Inferior parietal cortex (tissue), 1 donor: ENCODE measurements at regions not wholly inside any gene's neighbourhood (a gene's known extent, or its start where the extent isn't known, plus 50 kb on each side); places are given as distances from the start of the nearest gene placed in this dataset.
A peak's percentile ranks its signal among the peaks of the same experiment; 100 is the strongest.
"Not testable (repeated sequence)": the region's sequence is repeated elsewhere in the genome, so short reads cannot be mapped to it uniquely, and the experiment has no call there.

Experiments
- DNase-seq: peaks from one replicate; pipeline ENCODE4 v3.0.0-alpha.2; 2016; ENCODE audit errors: extremely low spot score

DNA sequence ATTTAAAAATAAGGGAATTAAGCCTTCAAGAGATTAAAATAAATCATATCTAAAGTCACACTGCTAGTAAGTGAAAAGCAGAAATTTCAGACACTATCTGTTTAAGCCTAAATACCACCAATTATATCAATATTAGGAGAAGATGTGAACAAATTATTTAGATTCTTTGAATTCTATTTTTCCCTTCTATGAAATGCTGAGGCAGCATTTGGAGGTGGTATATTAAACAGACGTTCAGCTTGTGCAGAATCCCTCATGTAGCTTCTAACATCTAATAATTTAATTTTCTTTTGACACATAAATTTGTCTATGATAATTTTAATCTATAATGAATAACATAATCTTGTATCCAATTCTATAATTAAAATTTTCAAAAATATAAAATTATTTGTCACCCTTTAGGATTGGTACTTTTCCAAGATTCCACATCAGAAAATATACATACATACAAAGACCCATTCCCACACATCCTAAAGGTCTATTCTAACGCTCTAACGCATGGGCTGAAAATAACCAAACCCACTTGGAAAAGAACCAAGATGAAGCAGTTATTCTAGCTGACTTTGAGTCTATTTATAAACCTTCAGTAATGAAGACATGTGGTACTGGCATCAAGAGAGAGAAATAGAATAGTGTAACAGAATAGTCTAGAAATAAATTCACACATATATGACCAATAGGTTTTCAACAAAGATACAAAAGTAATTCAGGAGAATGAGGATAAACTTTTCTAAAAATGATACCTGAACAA, 751.8 kb downstream of the GALC start:
- no peak for DNase-seq

DNA sequence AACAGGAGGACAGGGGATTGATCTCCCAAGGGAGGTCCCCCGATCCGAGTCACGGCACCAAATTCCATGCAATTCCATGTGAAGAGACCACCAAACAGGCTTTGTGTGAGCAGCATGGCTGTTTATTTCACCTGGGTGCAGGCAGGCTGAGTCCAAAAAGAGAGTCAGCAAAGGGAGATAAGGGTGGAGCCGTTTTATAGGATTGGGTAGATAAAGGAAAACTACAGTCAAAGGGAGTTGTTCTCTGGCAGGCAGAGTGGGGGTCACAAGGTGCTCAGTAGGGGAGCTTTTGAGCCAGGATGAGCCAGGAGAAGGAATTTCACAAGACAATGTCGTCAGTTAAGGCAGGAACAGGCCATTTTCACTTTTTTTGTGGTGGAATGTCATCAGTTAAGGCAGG, 752.7 kb downstream of the GALC start:
- DNase-seq = not testable (repeated sequence)

DNA sequence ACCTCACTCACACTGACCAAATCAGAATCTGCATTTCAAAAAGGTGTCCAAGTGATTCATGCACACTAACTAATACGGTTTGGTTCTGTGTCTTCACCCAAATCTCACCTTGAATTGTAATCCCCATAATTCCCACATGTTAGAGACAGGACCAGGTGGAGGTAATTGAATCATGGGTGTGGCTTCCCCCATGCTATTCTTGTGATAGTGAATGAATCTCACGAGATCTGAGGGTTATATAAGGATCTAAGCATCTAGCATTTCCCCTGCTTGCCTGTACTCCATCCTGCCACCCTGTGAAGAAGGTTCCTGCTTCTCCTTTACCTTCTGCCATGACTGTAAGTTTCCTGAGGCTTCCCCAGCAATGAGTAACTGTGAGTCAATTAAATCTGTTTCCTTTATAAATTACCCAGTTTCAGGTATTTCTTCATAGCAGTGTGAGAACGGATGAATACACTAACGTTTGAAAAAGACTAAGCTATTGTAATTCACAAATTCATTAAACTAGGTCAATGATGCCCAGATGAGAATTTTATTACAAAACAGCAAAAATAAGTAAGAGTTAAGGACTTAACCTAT, 759.1 kb downstream of the GALC start:
- DNase-seq = no peak

DNA sequence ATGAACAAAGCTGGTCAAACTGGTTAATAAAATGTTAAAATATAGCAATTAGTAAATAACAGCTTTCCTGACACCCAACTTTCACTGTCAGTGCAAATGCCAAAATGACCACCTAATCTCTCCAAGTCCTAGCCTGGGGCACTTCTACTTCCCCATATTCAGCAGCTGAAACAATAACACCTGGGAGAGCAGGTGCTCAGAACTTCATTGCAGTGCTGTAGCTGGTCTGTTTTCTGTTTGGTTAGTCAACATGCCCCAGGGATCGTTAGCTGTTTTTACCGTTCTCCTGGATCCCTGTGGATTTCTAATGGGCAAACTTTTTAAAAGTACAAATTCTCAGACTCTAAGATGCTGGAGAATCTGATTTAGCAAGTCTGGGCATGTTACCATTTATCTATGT, 759.7 kb downstream of the GALC start:
- DNase-seq = no peak

DNA sequence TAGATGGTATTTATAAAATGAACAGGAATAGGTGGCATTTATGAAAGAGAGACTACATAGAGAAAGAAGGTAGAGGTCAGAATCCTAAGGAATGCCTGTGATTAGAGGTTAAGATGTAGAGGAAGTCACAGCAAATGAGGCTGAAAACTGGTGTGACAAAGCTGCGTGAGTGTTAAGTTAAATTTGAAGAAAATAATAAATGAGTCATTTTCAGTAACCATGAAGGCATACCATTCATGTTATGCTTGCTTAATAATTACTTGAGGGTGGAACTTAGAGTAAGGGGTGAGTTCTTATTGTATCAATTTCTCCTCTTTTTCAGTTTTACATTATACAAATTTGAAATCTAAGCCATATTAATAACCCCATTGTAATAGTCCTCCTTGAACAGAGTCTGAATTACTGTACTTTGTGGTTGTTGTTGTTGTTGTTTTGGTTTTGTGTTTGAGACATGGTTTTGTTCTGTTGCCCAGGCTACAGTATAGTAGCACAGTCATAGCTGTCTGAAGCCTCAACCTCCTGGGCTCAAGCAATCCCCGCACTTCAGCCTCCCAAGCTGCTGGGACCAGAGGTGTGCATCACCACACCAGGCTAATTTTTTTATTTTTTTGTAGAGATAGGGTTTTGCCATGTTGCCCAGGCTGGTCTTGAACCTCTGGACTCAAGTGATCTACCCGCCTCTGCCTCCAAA, 761.5 kb downstream of the GALC start:
- DNase-seq = no peak

DNA sequence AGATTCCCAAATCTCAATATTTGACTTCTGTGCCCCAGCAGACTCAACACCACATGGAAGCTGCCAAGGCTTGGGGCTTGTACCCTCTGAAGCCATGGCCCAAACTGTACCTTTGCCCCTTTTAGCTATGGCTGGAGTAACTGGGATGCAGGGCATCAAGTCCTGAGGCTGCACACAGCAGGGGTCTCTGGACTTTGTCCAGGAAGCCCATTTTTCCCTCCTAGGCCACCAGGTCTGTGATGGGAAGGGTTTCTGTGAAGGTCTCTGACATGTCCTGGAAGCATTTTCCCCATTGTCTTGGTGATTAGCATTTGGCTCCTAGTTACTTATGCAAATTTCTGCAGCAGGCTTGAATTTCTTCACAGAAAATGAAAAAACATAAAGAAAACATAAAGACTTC, 762.3 kb downstream of the GALC start:
- DNase-seq = no peak

DNA sequence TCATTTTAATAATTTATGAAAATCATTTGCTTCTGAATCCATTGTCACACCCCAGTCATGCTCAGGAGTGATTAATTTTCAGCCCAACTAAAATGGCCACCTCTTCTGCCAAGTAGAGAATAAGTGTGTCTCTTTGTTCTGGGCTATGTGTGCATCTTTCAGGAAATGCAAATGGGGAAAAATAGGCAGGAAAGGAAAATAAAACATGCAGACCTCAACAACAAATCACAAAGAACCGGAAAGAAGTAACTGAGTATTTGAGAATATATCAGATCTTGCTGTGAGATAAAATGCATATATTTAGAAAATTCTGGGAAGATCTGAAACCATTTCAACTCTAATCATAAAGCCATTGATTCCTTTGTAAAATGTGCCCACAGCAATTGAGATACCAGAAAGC, 763.9 kb downstream of the GALC start:
- no peak for DNase-seq

DNA sequence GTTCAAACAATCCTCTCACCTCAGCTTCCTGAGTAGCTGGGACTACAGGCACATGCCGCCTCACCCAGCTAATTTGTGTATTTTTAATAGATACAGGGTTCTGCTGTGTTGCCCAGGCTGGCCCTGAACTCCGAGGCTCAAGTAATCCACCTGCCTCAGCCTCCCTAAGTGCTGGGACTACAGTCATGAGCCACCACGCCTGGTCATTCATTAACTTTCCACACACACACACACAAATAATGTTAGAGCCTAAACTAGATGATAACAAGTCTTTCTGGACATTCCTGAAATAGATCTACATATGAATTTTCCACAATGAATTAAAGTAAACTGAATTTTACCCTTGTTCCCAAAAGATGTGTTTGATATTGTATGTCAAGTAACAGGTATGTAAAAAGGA, 776.0 kb downstream of the GALC start:
- DNase-seq = no peak

DNA sequence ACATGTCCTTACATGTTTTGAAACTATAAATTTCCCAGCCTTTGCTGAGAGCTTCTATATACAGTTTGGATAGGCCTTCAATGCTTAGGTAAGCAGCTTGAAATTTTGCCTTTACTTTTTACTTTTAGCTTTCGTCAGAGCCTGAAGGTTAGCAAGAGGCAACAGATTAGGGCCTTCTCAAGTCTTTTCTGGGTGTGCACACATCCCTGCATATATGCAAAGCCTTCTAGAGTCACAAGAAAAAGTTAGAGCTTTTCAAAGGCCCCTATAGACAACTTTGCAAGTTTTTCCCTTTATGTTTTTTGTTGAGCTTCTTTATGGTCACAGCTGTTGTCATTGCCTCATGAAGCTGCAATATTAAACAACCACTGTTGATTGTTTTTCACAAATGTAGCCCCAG, 778.4 kb downstream of the GALC start:
- no peak for DNase-seq

DNA sequence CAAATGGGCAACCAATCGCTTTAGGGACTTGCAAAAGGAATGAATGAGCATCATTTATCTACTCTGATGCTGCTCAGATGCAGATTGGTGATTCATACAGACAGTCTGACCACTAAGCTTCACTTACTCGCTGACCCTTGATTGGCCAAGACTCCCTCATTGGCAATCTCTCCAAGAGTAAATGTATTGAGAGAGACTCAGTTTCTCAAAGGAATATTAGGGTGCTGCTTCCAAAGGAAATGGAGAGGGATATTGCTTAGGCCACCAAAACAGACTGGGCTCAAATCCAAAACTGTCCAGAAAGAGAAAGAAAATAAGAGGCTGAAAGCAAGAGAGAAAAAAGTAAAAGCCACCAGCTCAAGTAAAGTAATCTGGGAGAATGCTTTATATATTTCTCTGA, 785.2 kb downstream of the GALC start:
- DNase-seq = no peak

DNA sequence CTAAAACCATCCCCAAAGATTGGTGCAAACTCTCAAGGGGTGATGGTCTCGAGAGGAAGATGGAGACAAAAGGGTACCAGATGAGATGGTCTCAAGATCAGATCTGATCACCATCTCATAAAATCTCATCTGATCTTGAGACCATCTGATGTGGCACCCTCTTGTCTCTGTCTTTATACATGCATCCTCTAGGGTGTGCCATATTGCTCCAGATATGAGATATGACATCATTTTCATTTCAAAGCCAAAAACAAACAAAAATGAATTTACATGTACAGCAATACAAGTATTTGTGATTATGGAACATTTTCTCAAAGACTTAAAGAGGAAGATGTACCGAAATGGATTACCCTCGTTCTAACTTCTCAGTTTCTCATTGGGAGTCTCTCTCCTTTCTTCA, 787.2 kb downstream of the GALC start:
- no peak for DNase-seq

DNA sequence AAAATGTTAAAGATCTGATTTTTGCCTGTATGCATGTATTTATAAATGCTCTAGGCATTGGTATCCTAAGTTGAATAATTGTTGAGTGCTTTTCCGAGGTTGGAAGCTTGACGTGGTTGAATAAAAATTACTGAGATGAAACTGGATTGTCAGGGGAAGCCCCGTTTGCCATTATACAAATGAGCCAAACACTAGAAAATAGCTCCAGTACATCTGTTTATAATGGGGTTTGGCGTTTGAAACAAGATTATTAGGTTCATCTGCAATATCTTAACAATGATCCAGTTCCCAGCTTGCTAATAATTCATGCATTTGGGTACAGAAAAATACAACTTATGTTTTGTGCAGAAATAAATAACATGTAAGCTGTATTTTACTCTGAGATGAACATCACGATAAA, 789.6 kb downstream of the GALC start:
- no peak for DNase-seq

DNA sequence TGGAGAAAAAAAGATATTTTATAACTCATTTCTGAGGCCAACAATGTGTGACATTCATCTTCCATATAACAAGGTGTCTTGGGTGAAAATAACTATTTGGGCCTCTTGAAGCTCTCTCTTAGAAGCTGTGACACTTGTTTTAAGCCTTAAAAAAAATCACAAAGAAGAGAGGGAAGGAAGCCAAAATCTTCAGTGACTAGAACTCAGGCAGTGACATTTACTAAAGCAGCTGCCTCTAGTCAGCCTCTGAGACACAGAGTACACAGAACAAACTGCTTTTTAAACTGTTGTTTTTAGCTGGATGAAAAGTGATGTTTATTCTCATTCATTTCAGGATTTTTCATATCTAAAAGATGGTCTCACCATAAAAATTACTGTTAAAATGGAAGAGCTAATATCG, 793.6 kb downstream of the GALC start:
- DNase-seq = peak; percentile 45

DNA sequence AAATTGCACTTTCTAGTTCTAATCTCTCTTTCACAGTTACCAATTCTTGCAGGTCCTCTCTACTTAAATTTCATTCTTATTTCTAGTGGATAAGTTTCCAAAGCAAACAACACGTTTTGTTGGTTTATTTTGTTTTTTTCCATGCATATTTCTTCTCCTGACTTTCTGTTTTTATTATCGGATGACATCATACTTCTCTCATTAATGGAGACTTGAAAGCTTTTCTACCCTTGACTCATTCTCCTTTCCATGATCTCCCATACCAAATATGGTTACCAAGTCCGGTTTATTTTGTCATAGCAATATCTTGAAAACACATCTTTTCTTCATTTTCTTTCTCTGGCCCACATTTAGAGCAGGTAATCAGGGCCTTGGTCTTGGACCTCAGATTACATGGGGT, 796.5 kb downstream of the GALC start:
- DNase-seq = no peak

DNA sequence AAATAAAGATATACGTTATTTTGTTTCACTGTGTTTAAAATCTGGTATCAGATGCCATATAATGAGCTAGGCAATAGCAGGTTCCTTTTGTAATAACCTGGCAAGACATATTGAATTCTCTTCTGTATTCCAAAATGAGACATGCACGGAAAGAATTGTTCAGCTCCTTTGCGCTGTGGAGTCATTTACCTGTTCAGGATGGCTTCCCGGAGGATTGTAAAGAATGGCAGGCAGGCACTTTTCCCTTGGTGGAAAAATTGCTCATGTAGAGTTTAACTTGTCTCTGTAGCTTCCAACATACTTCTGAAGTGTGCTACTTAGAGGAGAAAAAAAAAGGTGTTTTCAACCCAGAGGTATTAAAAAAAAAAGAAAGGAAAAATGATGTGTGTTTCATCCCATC, 805.2 kb downstream of the GALC start:
- DNase-seq = no peak

DNA sequence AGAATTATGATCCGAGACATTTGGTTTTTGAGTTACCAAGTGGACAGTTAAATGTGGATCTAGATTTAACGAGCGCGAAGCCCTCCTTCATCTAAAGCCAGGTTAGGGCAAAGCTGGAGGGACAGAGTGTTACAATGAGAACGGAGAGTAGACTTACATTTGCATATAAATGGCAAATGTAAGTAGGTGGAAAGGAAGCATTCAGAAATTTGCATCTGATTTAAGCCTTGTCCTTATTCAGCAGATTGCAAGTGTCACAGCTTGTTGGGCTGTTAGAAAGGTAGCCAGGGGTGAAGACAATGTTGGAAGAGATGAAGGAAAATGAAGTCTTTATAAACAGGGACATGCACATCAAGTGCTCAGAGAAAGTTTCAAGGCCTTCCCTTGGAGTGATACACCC, 806.2 kb downstream of the GALC start:
- no peak for DNase-seq

DNA sequence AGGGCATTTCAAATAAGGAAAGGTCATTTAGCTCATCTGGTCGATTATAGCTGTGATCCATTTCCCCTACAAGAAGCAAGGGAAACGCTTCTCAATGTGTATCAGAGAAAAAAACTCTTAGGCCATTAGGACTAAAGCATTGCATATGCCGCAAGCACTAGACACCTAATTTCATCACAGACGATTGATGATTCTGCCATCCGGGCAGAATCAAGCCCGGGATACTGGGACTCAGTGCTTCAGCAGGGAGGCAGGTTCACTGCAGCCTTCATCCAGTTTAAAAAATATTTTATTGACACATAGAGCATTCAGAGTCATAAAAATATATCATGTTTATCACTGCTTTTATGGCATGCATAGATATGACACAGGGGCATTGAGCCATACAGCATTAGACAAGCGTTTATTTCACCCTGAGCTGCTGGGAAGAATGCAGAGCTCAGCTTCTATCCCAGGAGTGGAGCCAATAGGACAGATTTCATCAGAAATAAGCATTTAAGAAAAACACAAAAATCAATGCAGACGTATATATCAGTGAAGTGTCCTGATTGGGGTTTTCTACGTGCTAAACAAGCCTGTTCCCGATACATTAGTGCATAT, 806.9 kb downstream of the GALC start:
- DNase-seq = no peak

DNA sequence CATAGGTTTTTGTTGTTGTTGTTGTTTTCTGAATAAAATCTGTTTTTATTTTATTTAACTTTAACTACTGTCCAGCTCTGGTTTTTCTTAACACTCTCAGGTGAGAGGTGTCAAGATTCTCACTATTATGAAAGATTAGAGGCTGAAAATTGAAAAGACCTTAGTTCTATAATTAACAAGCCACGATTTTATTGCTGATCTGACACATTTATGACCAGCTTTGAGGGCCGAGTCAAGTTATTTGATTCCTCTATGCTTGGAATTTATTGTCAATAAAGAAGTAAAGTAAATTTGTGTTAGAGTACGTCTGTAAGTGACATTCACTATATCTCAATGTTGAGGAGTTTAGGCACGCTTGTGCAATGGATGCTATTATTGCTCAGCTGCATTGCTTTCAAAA, 808.8 kb downstream of the GALC start:
- DNase-seq = no peak

DNA sequence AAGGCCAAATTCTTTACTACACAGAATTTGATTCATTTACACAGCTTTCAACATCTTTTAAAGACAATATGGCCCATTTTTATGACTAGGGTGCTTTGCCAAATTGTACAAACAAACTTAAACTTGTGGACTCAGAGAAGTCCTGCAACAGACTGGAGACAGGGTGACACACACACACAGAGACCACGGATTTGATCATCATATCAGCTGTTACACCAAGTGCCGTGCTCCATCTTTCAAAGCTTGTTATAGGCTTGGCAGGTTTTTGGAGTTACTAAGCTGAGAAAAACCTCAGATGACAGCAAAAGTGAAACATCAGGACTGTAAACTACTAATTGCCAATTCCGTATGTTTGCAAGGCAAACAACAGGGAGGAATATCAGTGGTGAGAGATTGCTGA, 811.7 kb downstream of the GALC start:
- no peak for DNase-seq

DNA sequence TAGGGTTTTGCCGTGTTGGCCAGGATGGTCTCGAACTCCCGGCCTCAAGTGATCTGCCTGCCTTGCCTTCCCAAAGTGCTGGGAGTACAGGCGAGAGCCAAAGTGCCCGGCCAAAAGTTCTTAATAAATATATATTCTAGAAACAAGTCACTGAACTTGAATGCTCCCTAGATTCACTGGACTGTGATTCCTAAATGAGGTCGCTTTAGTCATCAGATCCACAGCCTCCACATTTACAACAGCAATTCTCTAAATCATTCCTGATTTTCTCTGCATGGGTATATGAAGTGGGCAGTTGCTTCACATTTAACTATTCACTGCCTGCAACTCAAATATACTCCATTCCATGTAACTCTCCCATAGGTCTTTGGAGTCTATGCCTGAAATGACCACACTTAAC, 813.0 kb downstream of the GALC start:
- no peak for DNase-seq

DNA sequence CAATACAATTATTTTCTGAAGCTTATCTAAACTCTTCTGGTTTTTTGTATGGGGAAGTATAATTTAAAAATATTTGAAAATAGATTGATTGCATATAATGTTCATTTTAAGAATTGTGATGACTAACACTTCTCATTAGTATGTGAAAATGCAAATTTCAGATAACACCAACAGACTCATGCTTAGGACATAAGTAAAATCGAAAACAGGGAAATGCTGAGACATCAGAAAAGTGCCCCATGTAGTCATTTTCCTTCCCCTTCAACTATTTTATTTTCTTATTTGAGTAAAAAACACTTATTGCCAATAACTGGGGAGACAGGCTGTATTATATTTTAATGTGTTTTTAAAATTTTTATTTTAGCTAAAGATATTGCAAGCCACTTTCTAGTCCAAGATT, 814.7 kb downstream of the GALC start:
- DNase-seq = no peak

DNA sequence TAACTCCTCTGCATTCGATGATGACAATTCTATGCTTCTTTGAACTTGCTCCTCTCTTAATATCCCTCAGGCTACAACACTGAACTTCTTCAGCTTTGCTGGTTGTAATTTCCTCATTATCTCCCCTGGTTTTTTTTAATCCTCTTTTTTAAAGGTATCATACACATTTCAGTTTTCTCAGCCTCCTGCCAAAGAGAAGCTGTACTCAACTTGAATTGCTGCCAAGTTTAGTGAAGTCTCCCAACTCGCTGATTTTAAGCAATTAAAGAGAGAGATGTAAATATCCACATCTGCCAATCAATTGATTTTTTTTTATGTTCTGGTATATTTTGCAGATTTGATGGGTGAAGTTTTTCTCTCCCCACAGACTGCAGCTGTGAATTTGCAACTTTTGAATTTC, 817.8 kb downstream of the GALC start:
- no peak for DNase-seq

DNA sequence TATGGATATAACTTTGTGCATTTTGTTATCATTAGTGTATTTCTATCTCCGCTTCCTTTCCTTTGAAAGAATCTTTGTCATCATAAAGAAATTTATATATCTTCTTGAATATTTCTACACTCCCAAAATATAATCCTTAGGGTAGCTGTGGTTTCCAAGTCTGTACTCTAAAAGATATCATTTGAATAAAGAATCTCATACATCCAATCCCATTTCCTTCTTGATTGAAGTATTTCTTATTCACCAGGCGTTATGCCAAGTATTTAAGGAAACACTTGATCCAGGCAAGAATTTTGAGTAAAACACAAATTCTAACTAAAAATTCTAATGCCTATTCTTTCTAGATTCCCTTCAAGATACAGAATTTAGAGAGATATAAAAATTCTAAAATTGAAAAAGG, 821.8 kb downstream of the GALC start:
- no peak for DNase-seq
